ENCODE measurements at regions not wholly inside any gene's neighbourhood (a gene's known extent, or its start where the extent isn't known, plus 50 kb on each side); places are given as distances from the start of the nearest gene placed in this dataset.

GRCh38 chr3:79994397-79994796, 226.6 kb upstream of the ROBO1 start:
- TF ChIP-seq MAZ (IDR thresholded peaks at IDR 0.05; ENCODE audit: borderline replicate concordance, low read depth, low read length), result no peak
- no peak for TF ChIP-seq POLR2A (IDR thresholded peaks at IDR 0.05; ENCODE audit: low read length)
- TF ChIP-seq EP300 (IDR thresholded peaks at IDR 0.05), result no peak
- no peak for TF ChIP-seq CTCF (IDR thresholded peaks at IDR 0.05)
- no peak for TF ChIP-seq CEBPB (IDR thresholded peaks at IDR 0.05)
- TF ChIP-seq MAX (IDR thresholded peaks at IDR 0.05), result no peak
- TF ChIP-seq ESRRA (IDR thresholded peaks at IDR 0.05; ENCODE audit: borderline replicate concordance, low read length), result no peak

Measured in A549 (cell line).